Fibroblast of villous mesenchyme (primary cell): ENCODE measurements at regions not wholly inside any gene's neighbourhood (a gene's known extent, or its start where the extent isn't known, plus 50 kb on each side); places are given as distances from the start of the nearest gene placed in this dataset.

Experiments
- DNase-seq: peaks from one replicate; pipeline ENCODE4 v3.0.0-alpha.2; 2010; ENCODE audit warnings: low read depth
- H3K4me3 ChIP-seq: 2 replicates; pipeline ENCODE4 v1.5.1; 2011; ENCODE audit warnings: low read depth, mild to moderate bottlenecking, low read length
- CTCF ChIP-seq: IDR thresholded peaks from 2 replicates; pipeline ENCODE4 v1.5.1; 2012; ENCODE audit warnings: low read depth, mild to moderate bottlenecking, low read length; ENCODE audit not compliant: insufficient read depth

GRCh38 chr17:34146440-34147043 is 108.5 kb upstream of the CCL2 start:
- DNase-seq, result no peak
- TF ChIP-seq CTCF, result peak; percentile 12
- no peak overlapping the region for H3K4me3 ChIP-seq

- no peak for DNase-seq
- no peak overlapping the region for H3K4me3 ChIP-seq
- no peak for TF ChIP-seq CTCF
These were observed 104.0 kb upstream of the CCL2 start for GRCh38 chr17:34151102-34151501.

GRCh38 chr17:34153991-34154390 is 101.1 kb upstream of the CCL2 start:
- DNase-seq, result no peak
- H3K4me3 ChIP-seq, result no peak overlapping the region
- no peak for TF ChIP-seq CTCF

GRCh38 chr17:34154961-34155730 is 99.9 kb upstream of the CCL2 start:
- no peak for TF ChIP-seq CTCF
- no peak overlapping the region for H3K4me3 ChIP-seq
- no peak for DNase-seq

GRCh38 chr17:34155947-34156346 is 99.1 kb upstream of the CCL2 start:
- no peak for TF ChIP-seq CTCF
- DNase-seq, result no peak
- H3K4me3 ChIP-seq, result no peak overlapping the region

GRCh38 chr17:34156401-34156740 is 98.7 kb upstream of the CCL2 start:
- TF ChIP-seq CTCF, result no peak
- no peak overlapping the region for H3K4me3 ChIP-seq
- DNase-seq, result no peak
